Body of pancreas (tissue), 4 donors: ENCODE measurements at regions not wholly inside any gene's neighbourhood (a gene's known extent, or its start where the extent isn't known, plus 50 kb on each side); places are given as distances from the start of the nearest gene placed in this dataset.

Source experiments
- ATAC-seq: fragments of 150-250 bp; one replicate; pipeline ENCODE4 v1.9.1; 2016
- DNase-seq, 4 donors: peaks; one replicate each; pipeline ENCODE4 v3.0.0-alpha.2; 2019
- H3K27ac ChIP-seq, 4 donors: fragments of 200-600 bp; sonication (generic); 1 replicate in 3 of 4; 2 replicates in 1 of 4; pipeline versions ENCODE4 v1.5.1 to v1.6.1; 2016 to 2019; ENCODE audit warnings: mild to moderate bottlenecking in 1 of 4, mixed read lengths in 1 of 4, moderate library complexity in 1 of 4
- H3K27me3 ChIP-seq, 2 donors: fragments of 200-600 bp; sonication (generic); one replicate each; pipeline ENCODE4 v1.6.0; 2016; ENCODE audit warnings: mild to moderate bottlenecking in 1 of 2
- H3K36me3 ChIP-seq, 2 donors: fragments of 200-600 bp; sonication (generic); replicated peaks in 1 of 2; 2 replicates each; pipeline ENCODE4 v1.5.1; 2016; ENCODE audit warnings: low read depth in 2 of 2; ENCODE audit not compliant: insufficient read depth in 1 of 2
- H3K4me1 ChIP-seq: fragments of 200-600 bp; sonication (generic); one replicate; pipeline ENCODE4 v1.6.0; 2016
- H3K4me3 ChIP-seq, 2 donors: fragments of 200-600 bp; sonication (generic); 1 replicate in 1 of 2; 2 replicates in 1 of 2; pipeline ENCODE4 v1.5.1; 2016 to 2019
- H3K9me3 ChIP-seq, 3 donors: fragments of 200-600 bp; sonication (generic); 1 replicate in 2 of 3; 2 replicates in 1 of 3; pipeline ENCODE4 v1.5.1; 2016
- POLR2A ChIP-seq, 3 donors: fragments of 450-650 bp; IDR thresholded peaks; one replicate each; pipeline ENCODE4 v1.6.1; 2016; ENCODE audit warnings: antibody characterized with exemption in 3 of 3, mild to moderate bottlenecking in 2 of 3
- WGBS, 2 donors: methylation state at CpG; one replicate each; pipeline ENCODE4 v1.1.5; 2017; 5-methylcytosine and 5-hydroxymethylcytosine counted together
- intact Hi-C: fragments of 100-400 bp; cut with DNase I; formaldehyde crosslinking; loops from one replicate; pipeline ENCODE4 v1.15.1; 2023
- TF ChIP-seq, protein P1 (sequence below), 7 experiments: fragments of 450-650 bp in 4 of 7; fragments of 200-600 bp in 3 of 7; sonication (generic) in 3 of 7; IDR thresholded peaks; one replicate each; pipeline ENCODE4 v1.5.1; 2016 to 2019; ENCODE audit warnings: antibody characterized with exemption in 7 of 7

DNA sequence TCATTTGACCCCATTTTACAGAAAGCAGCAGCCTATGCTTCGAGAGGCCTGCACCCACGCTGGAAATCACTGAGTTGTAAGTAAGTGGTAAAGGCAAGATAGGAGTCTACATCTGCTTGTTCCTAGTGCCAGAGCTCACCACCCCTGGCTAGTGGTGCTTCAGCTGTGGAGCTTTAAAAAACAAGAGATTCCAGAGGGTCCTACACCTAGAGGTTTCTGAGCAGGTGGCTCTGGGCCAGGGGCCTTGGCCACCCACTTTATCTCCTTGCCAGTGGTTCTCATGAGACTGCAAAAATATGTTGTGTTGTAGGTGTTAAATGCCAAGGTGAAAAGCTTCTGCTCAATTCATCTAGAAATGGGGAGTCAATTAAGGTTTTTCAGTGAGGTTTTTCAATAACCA lies 60.0 kb upstream of the SERTAD2 start:
- H3K27me3 ChIP-seq = no peaks in the 10 kb centered on the region
- DNase-seq (no peak), ATAC-seq (no peak)
- no peaks in the 10 kb centered on the region for H3K36me3 ChIP-seq
- no peaks in the 10 kb centered on the region for H3K9me3 ChIP-seq
- no peak overlapping the region for H3K4me3 ChIP-seq
- TF ChIP-seq POLR2A (IDR thresholded peaks at IDR 0.05) = no peak
- TF ChIP-seq, protein P1, sequence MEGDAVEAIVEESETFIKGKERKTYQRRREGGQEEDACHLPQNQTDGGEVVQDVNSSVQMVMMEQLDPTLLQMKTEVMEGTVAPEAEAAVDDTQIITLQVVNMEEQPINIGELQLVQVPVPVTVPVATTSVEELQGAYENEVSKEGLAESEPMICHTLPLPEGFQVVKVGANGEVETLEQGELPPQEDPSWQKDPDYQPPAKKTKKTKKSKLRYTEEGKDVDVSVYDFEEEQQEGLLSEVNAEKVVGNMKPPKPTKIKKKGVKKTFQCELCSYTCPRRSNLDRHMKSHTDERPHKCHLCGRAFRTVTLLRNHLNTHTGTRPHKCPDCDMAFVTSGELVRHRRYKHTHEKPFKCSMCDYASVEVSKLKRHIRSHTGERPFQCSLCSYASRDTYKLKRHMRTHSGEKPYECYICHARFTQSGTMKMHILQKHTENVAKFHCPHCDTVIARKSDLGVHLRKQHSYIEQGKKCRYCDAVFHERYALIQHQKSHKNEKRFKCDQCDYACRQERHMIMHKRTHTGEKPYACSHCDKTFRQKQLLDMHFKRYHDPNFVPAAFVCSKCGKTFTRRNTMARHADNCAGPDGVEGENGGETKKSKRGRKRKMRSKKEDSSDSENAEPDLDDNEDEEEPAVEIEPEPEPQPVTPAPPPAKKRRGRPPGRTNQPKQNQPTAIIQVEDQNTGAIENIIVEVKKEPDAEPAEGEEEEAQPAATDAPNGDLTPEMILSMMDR (IDR thresholded peaks at IDR 0.05) = no peak
- intact Hi-C loops = no loop called here
- H3K4me1 ChIP-seq = no peaks in the 10 kb centered on the region
- 90 to 94% methylated on average over 2 of the region's 2 CpGs for WGBS, 2 donors
- no peak overlapping the region for H3K27ac ChIP-seq

DNA sequence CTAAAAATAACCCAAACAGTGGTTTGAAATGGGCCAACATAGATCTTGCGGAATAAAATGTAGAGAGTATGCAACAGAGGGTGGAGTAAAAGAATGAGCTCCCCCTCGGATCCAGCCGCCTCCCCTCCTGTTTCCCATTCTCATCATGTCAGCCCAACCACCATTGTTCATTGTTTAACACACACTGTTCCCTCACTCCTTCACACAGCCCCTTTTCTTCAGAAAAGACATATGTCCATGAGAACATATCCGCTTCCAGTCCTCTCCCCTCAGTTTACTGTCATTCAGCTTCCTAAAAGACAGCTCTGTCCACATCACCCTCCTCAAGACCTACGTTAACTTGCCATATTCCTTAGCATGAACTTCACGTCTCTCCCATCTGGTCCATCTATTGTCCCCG lies 62.9 kb upstream of the SERTAD2 start:
- intact Hi-C loops = no loop called here
- H3K4me1 ChIP-seq = peaks cover 7% of the 10 kb centered on the region
- H3K36me3 ChIP-seq = no peaks in the 10 kb centered on the region
- no peak overlapping the region for H3K27ac ChIP-seq
- H3K9me3 ChIP-seq = no peaks in the 10 kb centered on the region
- no peaks in the 10 kb centered on the region for H3K27me3 ChIP-seq
- ATAC-seq (no peak), DNase-seq (no peak)
- TF ChIP-seq, protein P1 (IDR thresholded peaks at IDR 0.05) = no peak
- 90% methylated on average over 7 of the region's 7 CpGs for WGBS, 2 donors
- H3K4me3 ChIP-seq = no peak overlapping the region

DNA sequence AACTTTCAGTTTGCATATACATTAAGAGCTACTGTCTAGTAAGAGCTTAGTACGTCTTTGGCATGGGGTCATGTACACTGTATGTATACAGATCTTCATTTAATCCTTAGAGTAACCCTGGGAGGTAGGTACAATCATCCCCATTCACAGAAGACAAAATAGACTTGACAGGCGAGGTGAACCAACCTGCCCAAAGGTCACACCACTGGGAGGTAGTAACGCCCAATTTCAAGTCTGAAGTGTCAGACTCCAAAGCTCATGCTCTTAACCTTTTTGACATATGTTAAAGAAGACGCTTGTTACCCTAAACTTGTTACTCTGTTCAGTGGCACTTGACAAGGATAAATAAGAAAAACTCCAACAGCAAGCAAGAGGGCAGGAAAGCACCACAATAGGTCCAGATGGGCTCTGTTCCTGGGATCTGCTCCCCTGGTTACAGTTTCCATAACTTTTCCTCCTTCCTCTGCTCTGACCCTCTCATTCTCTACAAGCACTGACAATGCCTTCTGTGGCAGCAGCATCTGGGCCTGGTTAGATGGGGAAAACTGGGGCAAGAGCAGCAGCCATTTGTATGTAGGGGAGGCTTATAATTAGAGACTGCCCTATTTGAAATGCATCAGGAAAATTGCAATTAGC lies 64.7 kb upstream of the SERTAD2 start:
- no peak for TF ChIP-seq POLR2A (IDR thresholded peaks at IDR 0.05)
- TF ChIP-seq, protein P1 (IDR thresholded peaks at IDR 0.05) = no peak
- Histone ChIP-seq H3K9me3 (no peaks in the 10 kb centered on the region), H3K4me3 (no peak overlapping the region), H3K36me3 (no peaks in the 10 kb centered on the region), H3K27ac (no peak overlapping the region), H3K4me1 (peaks cover 12% of the 10 kb centered on the region), H3K27me3 (no peaks in the 10 kb centered on the region)
- ATAC-seq (no peak), DNase-seq (no peak)
- WGBS, 2 donors = 81 to 88% methylated on average over 4 of the region's 4 CpGs
- intact Hi-C loops = no loop called here

DNA sequence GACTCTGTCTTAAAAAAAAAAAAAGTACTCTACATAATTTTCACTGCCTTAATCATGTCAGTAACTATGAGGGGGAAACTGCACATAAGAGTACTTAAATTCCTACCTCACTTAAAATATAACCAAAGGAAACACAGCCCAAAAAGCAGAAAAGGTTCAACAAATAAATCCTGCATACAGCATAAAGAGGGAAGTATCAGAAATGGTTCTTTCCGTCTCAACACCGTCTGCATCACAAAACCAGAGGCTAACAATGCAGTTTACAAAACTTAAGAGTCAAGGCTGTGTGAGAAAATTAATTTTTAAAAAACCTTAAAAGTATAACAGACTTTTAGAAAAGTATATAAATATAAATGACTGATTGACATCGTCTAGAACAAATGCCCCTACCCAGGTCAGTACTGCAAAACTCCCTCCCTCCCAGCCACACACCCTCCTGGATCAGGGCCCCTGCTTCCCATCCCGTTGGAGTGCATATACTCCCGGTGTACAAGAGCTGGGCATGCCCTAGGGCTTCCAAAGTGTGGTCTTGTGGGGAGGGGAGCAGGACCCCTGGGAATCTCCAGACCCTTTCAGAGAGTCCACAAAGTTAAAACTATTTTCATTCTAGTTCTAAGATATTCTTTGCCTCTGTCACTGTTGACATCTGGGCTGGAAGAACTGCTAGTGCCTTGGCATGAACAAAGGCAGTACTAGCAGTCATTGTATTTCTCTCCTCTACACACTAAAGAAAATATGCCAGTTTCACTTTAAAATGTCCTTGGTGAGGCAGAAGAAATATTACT lies 67.0 kb upstream of the SERTAD2 start:
- no peaks in the 10 kb centered on the region for H3K27me3 ChIP-seq
- H3K4me1 ChIP-seq = peaks cover 12% of the 10 kb centered on the region
- no peak for TF ChIP-seq POLR2A (IDR thresholded peaks at IDR 0.05)
- TF ChIP-seq, protein P1 (IDR thresholded peaks at IDR 0.05) = no peak
- no peaks in the 10 kb centered on the region for H3K9me3 ChIP-seq
- no peak overlapping the region for H3K4me3 ChIP-seq
- peak overlapping the region in 3 of 4 donors; percentile 0 to 49 (median 17) for H3K27ac ChIP-seq
- intact Hi-C loops = no loop called here
- DNase-seq = peak in 1 of 4 donors; percentile 16
- WGBS, 2 donors = 50 to 68% methylated on average over 5 of the region's 5 CpGs
- H3K36me3 ChIP-seq = no peaks in the 10 kb centered on the region
- peak; percentile 47 for ATAC-seq

DNA sequence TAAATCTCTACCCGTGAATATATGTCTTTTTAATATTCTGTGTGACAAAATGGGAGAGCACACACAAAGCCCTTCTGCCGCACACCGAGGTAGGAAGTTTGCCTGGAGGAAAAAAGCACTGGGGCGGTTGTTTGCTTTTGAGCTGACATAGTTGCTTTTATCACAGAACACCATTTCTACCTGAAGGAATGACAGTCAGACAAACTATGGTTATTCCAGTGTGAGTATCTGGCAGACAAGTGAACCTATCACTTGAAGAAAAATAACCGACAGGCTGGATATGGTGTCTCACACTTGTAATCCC lies 67.6 kb upstream of the SERTAD2 start:
- 27 to 42% methylated on average over 5 of the region's 5 CpGs for WGBS, 2 donors
- H3K9me3 ChIP-seq = no peaks in the 10 kb centered on the region
- ATAC-seq = peak; percentile 58
- no peaks in the 10 kb centered on the region for H3K27me3 ChIP-seq
- peaks cover 12% of the 10 kb centered on the region for H3K4me1 ChIP-seq
- peak overlapping the region in 3 of 4 donors; percentile 0 to 49 (median 17) for H3K27ac ChIP-seq
- intact Hi-C loops = no loop called here
- no peaks in the 10 kb centered on the region for H3K36me3 ChIP-seq
- DNase-seq = peak in 3 of 4 donors; percentile 16 to 29 (median 20)
- TF ChIP-seq, protein P1 (IDR thresholded peaks at IDR 0.05) = no peak
- TF ChIP-seq POLR2A (IDR thresholded peaks at IDR 0.05) = peak in 1 of 3 donors; percentile 32
- no peak overlapping the region for H3K4me3 ChIP-seq
